WTC11 (cell line): ENCODE measurements at regions not wholly inside any gene's neighbourhood (a gene's known extent, or its start where the extent isn't known, plus 50 kb on each side); places are given as distances from the start of the nearest gene placed in this dataset.

Experiments
- ATAC-seq: fragments of 200-7000 bp; cut with Tn5 transposase; 2 replicates; pipeline ENCODE4 v1.10.0; 2021; ENCODE audit warnings: mild to moderate bottlenecking, moderate library complexity
- CTCF ChIA-PET: fragments of 300-600 bp; sonication (Branson Sonifier 250); formaldehyde crosslinking; loops from one replicate; lab custom pipeline; 2021; ENCODE audit warnings: antibody characterized with exemption; lab: Charles Lee
- POLR2A ChIA-PET: fragments of 350-600 bp; sonication (Branson Sonifier 250); formaldehyde crosslinking; loops from one replicate; lab custom pipeline; 2021; ENCODE audit warnings: antibody characterized with exemption; lab: Charles Lee
- DNase-seq: peaks from one replicate; pipeline ENCODE4 v3.0.0; 2021; ENCODE audit warnings: low spot score
- H3K27ac Mint-ChIP-seq: 2 replicates; pipeline ENCODE4 v1.8.0; 2021; ENCODE audit warnings: mixed read lengths
- H3K27me3 Mint-ChIP-seq: 2 replicates; pipeline ENCODE4 v1.8.0; 2021; ENCODE audit warnings: low read depth, mild to moderate bottlenecking, moderate library complexity, mixed read lengths
- H3K36me3 Mint-ChIP-seq: 2 replicates; pipeline ENCODE4 v1.8.0; 2021; ENCODE audit warnings: mixed read lengths
- H3K4me1 Mint-ChIP-seq: 2 replicates; pipeline ENCODE4 v1.8.0; 2022; ENCODE audit warnings: mixed read lengths
- H3K4me3 Mint-ChIP-seq: 2 replicates; pipeline ENCODE4 v1.8.0; 2021; ENCODE audit warnings: mild to moderate bottlenecking, moderate library complexity, mixed read lengths
- H3K9me3 Mint-ChIP-seq: 2 replicates; pipeline ENCODE4 v1.8.0; 2021; ENCODE audit warnings: mixed read lengths
- ATF1 ChIP-seq: sonication (generic); formaldehyde crosslinking; IDR thresholded peaks from 2 replicates; pipeline ENCODE4 v1.8.1; 2023; ENCODE audit warnings: mild to moderate bottlenecking, moderate library complexity, missing genetic modification reagents
- ATF6 ChIP-seq: sonication (generic); formaldehyde crosslinking; IDR thresholded peaks from 2 replicates; pipeline ENCODE4 v1.8.1; 2023; ENCODE audit warnings: mild to moderate bottlenecking, missing genetic modification reagents
- ELF4 ChIP-seq: sonication (generic); formaldehyde crosslinking; IDR thresholded peaks from 2 replicates; pipeline ENCODE4 v1.8.1; 2022; ENCODE audit warnings: low read depth, mild to moderate bottlenecking, moderate library complexity, missing genetic modification reagents
- FOXP1 ChIP-seq: sonication (generic); formaldehyde crosslinking; IDR thresholded peaks from 2 replicates; pipeline ENCODE4 v1.8.0; 2022; ENCODE audit warnings: missing genetic modification reagents, mild to moderate bottlenecking, moderate library complexity, borderline replicate concordance
- GABPB1 ChIP-seq: sonication (generic); formaldehyde crosslinking; IDR thresholded peaks from 2 replicates; pipeline ENCODE4 v1.8.1; 2023; ENCODE audit warnings: mild to moderate bottlenecking, missing genetic modification reagents
- IRF2 ChIP-seq: sonication (generic); formaldehyde crosslinking; IDR thresholded peaks from 2 replicates; pipeline ENCODE4 v1.8.0; 2022; ENCODE audit warnings: low read depth, missing genetic modification reagents, borderline replicate concordance
- MLX ChIP-seq: sonication (generic); formaldehyde crosslinking; IDR thresholded peaks from 2 replicates; pipeline ENCODE4 v1.8.1; 2023; ENCODE audit warnings: mild to moderate bottlenecking, missing genetic modification reagents, moderate library complexity
- MXD4 ChIP-seq: fragments of 250-450 bp; sonication (Bioruptor Pico); IDR thresholded peaks from 2 replicates; pipeline ENCODE4 v1.8.0; 2021; ENCODE audit warnings: mild to moderate bottlenecking, moderate library complexity, borderline replicate concordance
- NFATC4 ChIP-seq: fragments of 250-450 bp; sonication (Bioruptor Pico); IDR thresholded peaks from 2 replicates; pipeline ENCODE4 v1.9.0; 2021; ENCODE audit warnings: mild to moderate bottlenecking
- PREB ChIP-seq: sonication (generic); formaldehyde crosslinking; IDR thresholded peaks from 2 replicates; pipeline ENCODE4 v1.8.1; 2022; ENCODE audit warnings: mild to moderate bottlenecking, missing genetic modification reagents, moderate library complexity, borderline replicate concordance
- SMAD4 ChIP-seq: sonication (generic); formaldehyde crosslinking; IDR thresholded peaks from 2 replicates; pipeline ENCODE4 v1.8.0; 2022; ENCODE audit warnings: mild to moderate bottlenecking, missing genetic modification reagents
- TEAD4 ChIP-seq: sonication (generic); formaldehyde crosslinking; IDR thresholded peaks from 2 replicates; pipeline ENCODE4 v1.8.0; 2022; ENCODE audit warnings: mild to moderate bottlenecking, missing genetic modification reagents
- TP53 ChIP-seq: sonication (generic); formaldehyde crosslinking; IDR thresholded peaks from 2 replicates; pipeline ENCODE4 v1.8.1; 2023; ENCODE audit warnings: mild to moderate bottlenecking, missing genetic modification reagents
- ZNF138 ChIP-seq: sonication (generic); formaldehyde crosslinking; conservative IDR thresholded peaks from 2 replicates; pipeline ENCODE4 v1.8.1; 2022; ENCODE audit warnings: mild to moderate bottlenecking, moderate library complexity, missing genetic modification reagents
- ZNF232 ChIP-seq: sonication (generic); formaldehyde crosslinking; IDR thresholded peaks from 2 replicates; pipeline ENCODE4 v1.8.0; 2022; ENCODE audit warnings: mild to moderate bottlenecking, missing genetic modification reagents
- ZNF281 ChIP-seq: sonication (generic); formaldehyde crosslinking; IDR thresholded peaks from 2 replicates; pipeline ENCODE4 v1.8.0; 2023; ENCODE audit warnings: mild to moderate bottlenecking, missing genetic modification reagents
- ZNF416 ChIP-seq: fragments of 250-450 bp; sonication (Bioruptor Pico); IDR thresholded peaks from 2 replicates; pipeline ENCODE4 v1.9.0; 2021; ENCODE audit warnings: mild to moderate bottlenecking, inconsistent platforms
- ZNF671 ChIP-seq: fragments of 250-450 bp; sonication (Bioruptor Pico); IDR thresholded peaks from 2 replicates; pipeline ENCODE4 v1.8.0; 2021; ENCODE audit warnings: mild to moderate bottlenecking
- TF ChIP-seq, protein P1 (sequence below): fragments of 250-450 bp; sonication (Bioruptor Pico); IDR thresholded peaks from 2 replicates; pipeline ENCODE4 v1.9.0; 2021; ENCODE audit warnings: mild to moderate bottlenecking
- TF ChIP-seq, protein P2 (sequence below): sonication (generic); formaldehyde crosslinking; IDR thresholded peaks from 2 replicates; pipeline ENCODE4 v1.8.1; 2022; ENCODE audit warnings: low read depth, mild to moderate bottlenecking, moderate library complexity, missing genetic modification reagents, borderline replicate concordance

DNA sequence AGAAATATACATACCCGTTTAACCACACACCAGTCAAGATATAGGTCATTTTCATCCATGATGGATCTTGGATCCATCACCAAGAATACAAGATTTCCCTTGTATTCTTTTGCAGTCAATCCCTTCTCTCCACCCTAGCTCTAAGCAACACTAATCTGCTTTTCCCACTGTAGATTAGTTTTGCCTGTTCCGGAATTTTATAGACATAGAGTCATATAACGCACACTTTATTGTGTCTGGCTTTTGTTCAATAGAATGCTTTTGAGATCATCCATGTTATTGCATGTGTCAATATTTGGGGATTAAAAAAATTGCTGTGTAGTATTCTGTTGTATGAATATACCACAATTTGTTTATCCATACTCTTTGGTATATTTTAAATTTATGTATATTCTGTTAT lies 235.6 kb upstream of the BCOR start (continued):
- TF ChIP-seq, protein P1, sequence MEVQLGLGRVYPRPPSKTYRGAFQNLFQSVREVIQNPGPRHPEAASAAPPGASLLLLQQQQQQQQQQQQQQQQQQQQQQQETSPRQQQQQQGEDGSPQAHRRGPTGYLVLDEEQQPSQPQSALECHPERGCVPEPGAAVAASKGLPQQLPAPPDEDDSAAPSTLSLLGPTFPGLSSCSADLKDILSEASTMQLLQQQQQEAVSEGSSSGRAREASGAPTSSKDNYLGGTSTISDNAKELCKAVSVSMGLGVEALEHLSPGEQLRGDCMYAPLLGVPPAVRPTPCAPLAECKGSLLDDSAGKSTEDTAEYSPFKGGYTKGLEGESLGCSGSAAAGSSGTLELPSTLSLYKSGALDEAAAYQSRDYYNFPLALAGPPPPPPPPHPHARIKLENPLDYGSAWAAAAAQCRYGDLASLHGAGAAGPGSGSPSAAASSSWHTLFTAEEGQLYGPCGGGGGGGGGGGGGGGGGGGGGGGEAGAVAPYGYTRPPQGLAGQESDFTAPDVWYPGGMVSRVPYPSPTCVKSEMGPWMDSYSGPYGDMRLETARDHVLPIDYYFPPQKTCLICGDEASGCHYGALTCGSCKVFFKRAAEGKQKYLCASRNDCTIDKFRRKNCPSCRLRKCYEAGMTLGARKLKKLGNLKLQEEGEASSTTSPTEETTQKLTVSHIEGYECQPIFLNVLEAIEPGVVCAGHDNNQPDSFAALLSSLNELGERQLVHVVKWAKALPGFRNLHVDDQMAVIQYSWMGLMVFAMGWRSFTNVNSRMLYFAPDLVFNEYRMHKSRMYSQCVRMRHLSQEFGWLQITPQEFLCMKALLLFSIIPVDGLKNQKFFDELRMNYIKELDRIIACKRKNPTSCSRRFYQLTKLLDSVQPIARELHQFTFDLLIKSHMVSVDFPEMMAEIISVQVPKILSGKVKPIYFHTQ (CRISPR knock-in tag) = no peak

- Mint-ChIP-seq H3K27me3 (no peaks in the 10 kb centered on the region), H3K9me3 (peaks cover 5% of the 10 kb centered on the region; the same call in 1 of the 2 replicates), H3K4me1 (peaks cover 14% of the 10 kb centered on the region), H3K27ac (no peak overlapping the region), H3K36me3 (no peaks in the 10 kb centered on the region), H3K4me3 (no peak overlapping the region)
- ChIA-PET POLR2A (no interaction called here), CTCF (no interaction called here)
- no peak for DNase-seq
- no peak for TF ChIP-seq SMAD4 (CRISPR knock-in tag)
- no peak for TF ChIP-seq TEAD4
- no peak for TF ChIP-seq ZNF232 (CRISPR knock-in tag)
- TF ChIP-seq MXD4 (CRISPR knock-in tag) = no peak
- TF ChIP-seq ZNF138 (CRISPR knock-in tag) = no peak
- no peak for TF ChIP-seq FOXP1 (CRISPR knock-in tag)
- no peak for TF ChIP-seq NFATC4
- TF ChIP-seq, protein P2, sequence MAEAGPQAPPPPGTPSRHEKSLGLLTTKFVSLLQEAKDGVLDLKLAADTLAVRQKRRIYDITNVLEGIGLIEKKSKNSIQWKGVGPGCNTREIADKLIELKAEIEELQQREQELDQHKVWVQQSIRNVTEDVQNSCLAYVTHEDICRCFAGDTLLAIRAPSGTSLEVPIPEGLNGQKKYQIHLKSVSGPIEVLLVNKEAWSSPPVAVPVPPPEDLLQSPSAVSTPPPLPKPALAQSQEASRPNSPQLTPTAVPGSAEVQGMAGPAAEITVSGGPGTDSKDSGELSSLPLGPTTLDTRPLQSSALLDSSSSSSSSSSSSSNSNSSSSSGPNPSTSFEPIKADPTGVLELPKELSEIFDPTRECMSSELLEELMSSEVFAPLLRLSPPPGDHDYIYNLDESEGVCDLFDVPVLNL (CRISPR knock-in tag) = no peak
- no peak for TF ChIP-seq TP53 (CRISPR knock-in tag)
- no peak for TF ChIP-seq ATF1 (CRISPR knock-in tag)
- TF ChIP-seq ATF6 (CRISPR knock-in tag) = no peak
- no peak for ATAC-seq
Observed at GRCh38 chrX:40331762-40332161, 234.0 kb upstream of the BCOR start.

DNA sequence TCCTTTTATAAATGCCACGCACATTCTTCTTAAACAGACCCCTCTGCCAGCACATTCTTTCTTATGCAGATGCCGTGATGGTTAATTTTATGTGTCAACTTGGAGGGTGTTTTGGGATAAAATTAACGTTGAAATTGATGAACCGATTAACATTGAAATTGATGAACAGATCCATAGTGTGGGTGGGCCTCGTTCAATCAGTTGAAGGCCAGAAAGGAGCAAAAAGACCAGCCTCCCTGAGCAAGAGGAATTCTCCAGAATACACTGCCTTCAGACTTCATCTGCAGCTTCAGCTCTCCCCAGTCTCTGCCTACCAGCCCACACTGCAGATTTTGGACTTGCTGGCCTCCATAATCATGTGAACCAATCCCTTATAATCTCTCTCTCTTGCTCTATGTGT lies 233.6 kb upstream of the BCOR start:
- H3K27me3 Mint-ChIP-seq = no peaks in the 10 kb centered on the region
- POLR2A ChIA-PET = no interaction called here
- CTCF ChIA-PET = no interaction called here
- no peak for TF ChIP-seq GABPB1 (CRISPR knock-in tag)
- TF ChIP-seq PREB = no peak
- no peak for TF ChIP-seq IRF2 (CRISPR knock-in tag)
- no peak for TF ChIP-seq ZNF138 (CRISPR knock-in tag)
- no peak for TF ChIP-seq ELF4 (CRISPR knock-in tag)
- no peak for TF ChIP-seq ZNF671
- TF ChIP-seq ZNF416 (CRISPR knock-in tag) = no peak
- no peak for TF ChIP-seq ZNF281
- TF ChIP-seq MLX (CRISPR knock-in tag) = no peak
- TF ChIP-seq, all 79 proteins: peak for 0
- no peaks in the 10 kb centered on the region for H3K36me3 Mint-ChIP-seq
- DNase-seq (no peak), ATAC-seq (no peak)
- H3K27ac Mint-ChIP-seq = no peak overlapping the region
- no peak overlapping the region for H3K4me3 Mint-ChIP-seq
- H3K4me1 Mint-ChIP-seq = peaks cover 17% of the 10 kb centered on the region
- H3K9me3 Mint-ChIP-seq = peaks cover 5% of the 10 kb centered on the region; the same call in 1 of the 2 replicates
